HCT116 (cell line): ENCODE measurements at regions not wholly inside any gene's neighbourhood (a gene's known extent, or its start where the extent isn't known, plus 50 kb on each side); places are given as distances from the start of the nearest gene placed in this dataset.

Experiments used
- ATAC-seq: fragments of 200-7000 bp; cut with Tn5 transposase; 2 replicates; pipeline ENCODE4 v1.9.1; 2020; ENCODE audit warnings: mild to moderate bottlenecking, moderate library complexity
- BruUV-seq: library from RNA; stranded (reverse); fragments of 400-500 nt; replicated peaks from 2 replicates; lab custom pipeline; 2021; lab: Mats Ljungman, UMichigan
- CTCF ChIA-PET: fragments of 300-600 bp; sonication (Branson Sonifier 250); formaldehyde crosslinking; loops from one replicate; lab custom pipeline; 2021; ENCODE audit warnings: antibody characterized with exemption; lab: Charles Lee
- POLR2A ChIA-PET: fragments of 300-600, 350-600 bp; sonication (Branson Sonifier 250); formaldehyde crosslinking; loops from one replicate; lab custom pipeline; 2021; ENCODE audit warnings: antibody characterized with exemption; lab: Charles Lee
- RAD21 ChIA-PET, 2 experiments: fragments of 300-600 bp; sonication (Branson Sonifier 250); formaldehyde crosslinking; loops; one replicate each; lab custom pipeline; 2023; ENCODE audit warnings: low total read pairs in 2 of 2; ENCODE audit not compliant: uncharacterized antibody in 2 of 2, unreplicated experiment in 2 of 2, low non-redundant PET in 1 of 2; lab: Charles Lee
- DNase-seq: peaks from one replicate; pipeline ENCODE4 v3.0.0-alpha.2; 2010; ENCODE audit warnings: low read depth, low spot score
- H2AFZ ChIP-seq: fragments of 200-600 bp; shearing (Covaris generic), sonication (generic); 2 replicates; pipeline ENCODE4 v1.6.1; 2017; ENCODE audit warnings: low read depth, mixed run types, mixed read lengths, antibody characterized with exemption, low read length; ENCODE audit not compliant: poor library complexity, severe bottlenecking
- H3K27ac ChIP-seq: 2 replicates; pipeline ENCODE4 v1.5.1; 2012; ENCODE audit warnings: low read depth, low read length
- H3K27me3 ChIP-seq: fragments of 200-600 bp; sonication (generic); 2 replicates; pipeline ENCODE4 v1.6.1; 2016; ENCODE audit warnings: mixed run types, low read length, mixed read lengths; ENCODE audit not compliant: insufficient read depth
- H3K36me3 ChIP-seq, 2 experiments: fragments of 200-500 bp in 1 of 2; fragments of 200-600 bp in 1 of 2; sonication (Bioruptor generic) in 1 of 2; sonication (generic) in 1 of 2; 2 replicates each; pipeline versions ENCODE4 v1.5.1 to v1.6.1; 2014 to 2016; ENCODE audit warnings: low read length in 2 of 2, inconsistent platforms in 1 of 2, mixed read lengths in 1 of 2, mixed run types in 1 of 2; ENCODE audit not compliant: insufficient read depth in 2 of 2, control insufficient read depth in 1 of 2
- H3K4me1 ChIP-seq, 2 experiments: fragments of 200-600 bp in 1 of 2; sonication (generic) in 1 of 2; 2 replicates each; pipeline versions ENCODE4 v1.5.1 to v1.6.1; 2012 to 2017; ENCODE audit warnings: low read length in 2 of 2, inconsistent platforms in 1 of 2, mild to moderate bottlenecking in 1 of 2, mixed read lengths in 1 of 2, mixed run types in 1 of 2, moderate library complexity in 1 of 2; ENCODE audit not compliant: insufficient read depth in 2 of 2, control insufficient read depth in 1 of 2
- H3K4me2 ChIP-seq: fragments of 200-600 bp; sonication (generic); 2 replicates; pipeline ENCODE4 v1.6.1; 2017; ENCODE audit warnings: mixed run types, low read length, mixed read lengths
- H3K4me3 ChIP-seq, 2 experiments: fragments of 200-600 bp in 1 of 2; sonication (generic) in 1 of 2; replicated peaks in 1 of 2; 2 replicates each; pipeline ENCODE4 v1.5.1; 2011 to 2016; ENCODE audit warnings: low read length in 2 of 2, control low read depth in 1 of 2, low read depth in 1 of 2, mild to moderate bottlenecking in 1 of 2, mixed read lengths in 1 of 2, mixed run types in 1 of 2
- H3K79me2 ChIP-seq: fragments of 200-600 bp; sonication (generic); 2 replicates; pipeline ENCODE4 v1.6.1; 2017; ENCODE audit warnings: mild to moderate bottlenecking, mixed run types, low read length, moderate library complexity, mixed read lengths; ENCODE audit not compliant: insufficient read depth
- H3K9ac ChIP-seq: fragments of 200-600 bp; sonication (generic); 2 replicates; pipeline ENCODE4 v1.6.1; 2016; ENCODE audit warnings: low read length, mixed read lengths
- H3K9me2 ChIP-seq: fragments of 200-600 bp; sonication (generic), shearing (Covaris generic); 2 replicates; pipeline ENCODE4 v1.6.1; 2017; ENCODE audit warnings: mixed run types, mild to moderate bottlenecking, moderate library complexity; ENCODE audit not compliant: insufficient read depth
- H3K9me3 ChIP-seq, 2 experiments: fragments of 200-500 bp in 1 of 2; fragments of 200-600 bp in 1 of 2; sonication (Bioruptor generic) in 1 of 2; sonication (generic) in 1 of 2; 2 replicates each; pipeline ENCODE4 v1.6.1; 2014 to 2017; ENCODE audit warnings: low read length in 2 of 2, mixed read lengths in 2 of 2, inconsistent platforms in 1 of 2, low read depth in 1 of 2, mild to moderate bottlenecking in 1 of 2, mixed run types in 1 of 2, moderate library complexity in 1 of 2; ENCODE audit not compliant: control insufficient read depth in 1 of 2, insufficient read depth in 1 of 2
- H4K20me1 ChIP-seq: fragments of 200-600 bp; sonication (generic), shearing (Covaris generic); 2 replicates; pipeline ENCODE4 v1.6.1; 2017; ENCODE audit warnings: mixed run types, mild to moderate bottlenecking, moderate library complexity; ENCODE audit not compliant: insufficient read depth
- CBX3 ChIP-seq: IDR thresholded peaks from 2 replicates; pipeline ENCODE4 v1.6.1; 2012; ENCODE audit warnings: low read depth
- CEBPB ChIP-seq: IDR thresholded peaks from 2 replicates; pipeline ENCODE4 v1.6.1; 2012; ENCODE audit warnings: low read depth
- ELF1 ChIP-seq: IDR thresholded peaks from 2 replicates; pipeline ENCODE4 v1.6.1; 2012; ENCODE audit warnings: low read depth, borderline replicate concordance
- EZH2 ChIP-seq: fragments of 200-600 bp; sonication (generic); IDR thresholded peaks from 2 replicates; pipeline ENCODE4 v1.6.1; 2017; ENCODE audit warnings: antibody characterized with exemption, mixed run types
- EZH2phosphoT487 ChIP-seq: fragments of 200-600 bp; IDR thresholded peaks from 2 replicates; pipeline ENCODE4 v1.6.1; 2018; ENCODE audit warnings: antibody characterized with exemption, borderline replicate concordance
- FOSL1 ChIP-seq: IDR thresholded peaks from 2 replicates; pipeline ENCODE4 v1.6.1; 2012; ENCODE audit warnings: low read depth
- JUND ChIP-seq: IDR thresholded peaks from 2 replicates; pipeline ENCODE4 v1.6.1; 2012
- POLR2A ChIP-seq: IDR thresholded peaks from 2 replicates; pipeline ENCODE4 v1.7.0; 2011; ENCODE audit warnings: borderline replicate concordance; ENCODE audit not compliant: insufficient read depth, insufficient read length; ENCODE audit errors: extremely low read depth
- POLR2AphosphoS5 ChIP-seq: IDR thresholded peaks from 2 replicates; pipeline ENCODE4 v1.6.1; 2011; ENCODE audit warnings: mild to moderate bottlenecking, low read depth, low read length, moderate library complexity
- RAD21 ChIP-seq: IDR thresholded peaks from 2 replicates; pipeline ENCODE4 v1.6.1; 2012; ENCODE audit warnings: low read depth, mild to moderate bottlenecking
- SIN3A ChIP-seq: IDR thresholded peaks from 2 replicates; pipeline ENCODE4 v1.6.1; 2012; ENCODE audit warnings: low read depth
- SP1 ChIP-seq: IDR thresholded peaks from 2 replicates; pipeline ENCODE4 v1.6.1; 2012; ENCODE audit warnings: low read depth
- SRF ChIP-seq: IDR thresholded peaks from 2 replicates; pipeline ENCODE4 v1.6.1; 2012; ENCODE audit warnings: low read depth
- TCF7L2 ChIP-seq: IDR thresholded peaks from 2 replicates; pipeline ENCODE4 v1.7.0; 2011; ENCODE audit warnings: borderline replicate concordance, inconsistent platforms; ENCODE audit not compliant: insufficient read depth, insufficient read length; ENCODE audit errors: extremely low read depth
- YY1 ChIP-seq: IDR thresholded peaks from 2 replicates; pipeline ENCODE4 v1.6.1; 2011; ENCODE audit warnings: low read length, low read depth, moderate library complexity, mild to moderate bottlenecking; ENCODE audit not compliant: insufficient replicate concordance; ENCODE audit errors: extremely low read depth
- ZFX ChIP-seq: fragments of 450-650 bp; IDR thresholded peaks from 2 replicates; pipeline ENCODE4 v1.6.1; 2017
- intact Hi-C: fragments of 100-400 bp; cut with micrococcal nuclease; formaldehyde crosslinking; loops from 2 replicates; pipeline ENCODE4 v1.10.0; 2022
- TF ChIP-seq, protein P1 (sequence below): IDR thresholded peaks from 2 replicates; pipeline ENCODE4 v1.6.1; 2011; ENCODE audit warnings: mild to moderate bottlenecking, low read length, moderate library complexity; ENCODE audit not compliant: insufficient replicate concordance; ENCODE audit errors: extremely low read depth
- TF ChIP-seq, protein P2 (sequence below): IDR thresholded peaks from 2 replicates; pipeline ENCODE4 v1.6.1; 2012
- TF ChIP-seq, protein P3 (sequence below), 3 experiments: fragments of 200-600 bp in 1 of 3; sonication (generic) in 1 of 3; IDR thresholded peaks in 2 of 3; conservative IDR thresholded peaks in 1 of 3; 2 replicates each; pipeline ENCODE4 v1.5.1; 2012 to 2017; ENCODE audit warnings: low read depth in 2 of 3, low read length in 2 of 3, antibody characterized with exemption in 1 of 3, borderline replicate concordance in 1 of 3, control low read depth in 1 of 3, mild to moderate bottlenecking in 1 of 3, mixed read lengths in 1 of 3, mixed run types in 1 of 3, moderate library complexity in 1 of 3; ENCODE audit not compliant: insufficient read depth in 1 of 3

DNA sequence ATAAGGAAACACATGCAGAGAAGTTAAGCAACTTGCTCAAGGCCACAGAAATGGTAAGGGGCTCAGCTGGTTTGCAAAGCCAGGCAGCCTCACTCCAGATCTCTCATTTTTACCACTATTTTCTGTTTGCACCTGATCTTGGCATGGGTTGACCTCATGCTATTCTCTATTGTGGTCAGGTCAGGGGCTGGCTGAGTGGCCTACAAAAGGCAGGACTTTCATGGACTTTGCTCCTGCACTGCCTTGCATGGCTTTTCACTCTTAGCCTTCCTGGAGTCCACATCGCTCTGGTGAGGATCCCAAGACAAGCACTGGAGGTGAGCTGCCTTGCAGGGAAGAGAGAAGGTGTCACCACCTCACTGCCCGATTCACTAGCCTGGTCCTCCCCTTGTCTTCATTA is 56.8 kb upstream of the CSF3R start:
- Histone ChIP-seq H3K9ac (no peak overlapping the region), H3K4me3 (no peak overlapping the region), H3K36me3 (no peaks in the 10 kb centered on the region), H2AFZ (no peak overlapping the region), H3K27me3 (peaks cover 6% of the 10 kb centered on the region; the same call in 1 of the 2 replicates), H3K79me2 (no peaks in the 10 kb centered on the region), H3K4me1 (no peaks in the 10 kb centered on the region), H3K9me3 (no peaks in the 10 kb centered on the region), H3K4me2 (no peak overlapping the region), H4K20me1 (no peaks in the 10 kb centered on the region), H3K27ac (no peak overlapping the region), H3K9me2 (no peaks in the 10 kb centered on the region)
- ChIA-PET CTCF (no interaction called here), RAD21 (no interaction called here), POLR2A (no interaction called here)
- intact Hi-C loops: no loop called here
- DNase-seq: no peak
- BruUV-seq: no TSS peak
- no peak for ATAC-seq
- no peak for TF ChIP-seq SRF
- TF ChIP-seq POLR2A: no peak
- no peak for TF ChIP-seq RAD21
- no peak for TF ChIP-seq FOSL1
- no peak for TF ChIP-seq YY1

DNA sequence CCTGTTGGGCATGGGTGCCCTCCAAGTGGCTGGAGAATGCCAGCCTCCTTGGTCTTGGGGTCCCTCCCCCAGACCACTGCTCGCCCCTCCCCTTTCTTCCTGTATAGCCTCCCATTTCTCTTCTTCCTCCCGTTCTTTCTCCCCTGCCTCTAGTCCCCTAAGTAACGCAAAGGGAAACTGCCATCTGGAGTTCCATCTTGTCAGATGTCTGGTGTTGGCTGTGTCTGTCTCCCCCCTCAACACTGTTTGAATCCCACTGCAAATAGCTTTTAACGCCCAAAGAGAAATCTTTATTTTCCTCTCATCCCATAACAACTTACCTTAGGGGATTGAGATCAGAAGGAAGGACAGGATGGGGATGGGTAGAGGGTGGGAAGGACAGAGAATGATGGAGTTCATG is 55.3 kb upstream of the CSF3R start:
- POLR2A ChIA-PET: no interaction called here
- H3K9me3 ChIP-seq: no peaks in the 10 kb centered on the region
- no peak overlapping the region for H2AFZ ChIP-seq
- H3K36me3 ChIP-seq: no peaks in the 10 kb centered on the region
- H3K4me3 ChIP-seq: no peak overlapping the region
- CTCF ChIA-PET: no interaction called here
- H4K20me1 ChIP-seq: no peaks in the 10 kb centered on the region
- H3K9ac ChIP-seq: no peak overlapping the region
- no peak overlapping the region for H3K27ac ChIP-seq
- ATAC-seq (no peak), DNase-seq (no peak)
- H3K27me3 ChIP-seq: peaks cover 6% of the 10 kb centered on the region; the same call in 1 of the 2 replicates
- H3K9me2 ChIP-seq: no peaks in the 10 kb centered on the region
- H3K79me2 ChIP-seq: no peaks in the 10 kb centered on the region
- RAD21 ChIA-PET: no interaction called here
- H3K4me1 ChIP-seq: no peaks in the 10 kb centered on the region
- intact Hi-C loops: no loop called here
- H3K4me2 ChIP-seq: no peak overlapping the region
- BruUV-seq: no TSS peak
- TF ChIP-seq FOSL1 (no peak), ZFX (no peak), YY1 (no peak), JUND (no peak), ELF1 (no peak), CBX3 (no peak), EZH2 (no peak), TCF7L2 (no peak), CEBPB (no peak), SIN3A (no peak), POLR2AphosphoS5 (no peak), RAD21 (no peak), SP1 (no peak), POLR2A (no peak), EZH2phosphoT487 (no peak)
- TF ChIP-seq, protein P1, sequence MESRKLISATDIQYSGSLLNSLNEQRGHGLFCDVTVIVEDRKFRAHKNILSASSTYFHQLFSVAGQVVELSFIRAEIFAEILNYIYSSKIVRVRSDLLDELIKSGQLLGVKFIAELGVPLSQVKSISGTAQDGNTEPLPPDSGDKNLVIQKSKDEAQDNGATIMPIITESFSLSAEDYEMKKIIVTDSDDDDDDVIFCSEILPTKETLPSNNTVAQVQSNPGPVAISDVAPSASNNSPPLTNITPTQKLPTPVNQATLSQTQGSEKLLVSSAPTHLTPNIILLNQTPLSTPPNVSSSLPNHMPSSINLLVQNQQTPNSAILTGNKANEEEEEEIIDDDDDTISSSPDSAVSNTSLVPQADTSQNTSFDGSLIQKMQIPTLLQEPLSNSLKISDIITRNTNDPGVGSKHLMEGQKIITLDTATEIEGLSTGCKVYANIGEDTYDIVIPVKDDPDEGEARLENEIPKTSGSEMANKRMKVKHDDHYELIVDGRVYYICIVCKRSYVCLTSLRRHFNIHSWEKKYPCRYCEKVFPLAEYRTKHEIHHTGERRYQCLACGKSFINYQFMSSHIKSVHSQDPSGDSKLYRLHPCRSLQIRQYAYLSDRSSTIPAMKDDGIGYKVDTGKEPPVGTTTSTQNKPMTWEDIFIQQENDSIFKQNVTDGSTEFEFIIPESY: no peak
- TF ChIP-seq, protein P2, sequence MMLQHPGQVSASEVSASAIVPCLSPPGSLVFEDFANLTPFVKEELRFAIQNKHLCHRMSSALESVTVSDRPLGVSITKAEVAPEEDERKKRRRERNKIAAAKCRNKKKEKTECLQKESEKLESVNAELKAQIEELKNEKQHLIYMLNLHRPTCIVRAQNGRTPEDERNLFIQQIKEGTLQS: no peak
- TF ChIP-seq, protein P3, sequence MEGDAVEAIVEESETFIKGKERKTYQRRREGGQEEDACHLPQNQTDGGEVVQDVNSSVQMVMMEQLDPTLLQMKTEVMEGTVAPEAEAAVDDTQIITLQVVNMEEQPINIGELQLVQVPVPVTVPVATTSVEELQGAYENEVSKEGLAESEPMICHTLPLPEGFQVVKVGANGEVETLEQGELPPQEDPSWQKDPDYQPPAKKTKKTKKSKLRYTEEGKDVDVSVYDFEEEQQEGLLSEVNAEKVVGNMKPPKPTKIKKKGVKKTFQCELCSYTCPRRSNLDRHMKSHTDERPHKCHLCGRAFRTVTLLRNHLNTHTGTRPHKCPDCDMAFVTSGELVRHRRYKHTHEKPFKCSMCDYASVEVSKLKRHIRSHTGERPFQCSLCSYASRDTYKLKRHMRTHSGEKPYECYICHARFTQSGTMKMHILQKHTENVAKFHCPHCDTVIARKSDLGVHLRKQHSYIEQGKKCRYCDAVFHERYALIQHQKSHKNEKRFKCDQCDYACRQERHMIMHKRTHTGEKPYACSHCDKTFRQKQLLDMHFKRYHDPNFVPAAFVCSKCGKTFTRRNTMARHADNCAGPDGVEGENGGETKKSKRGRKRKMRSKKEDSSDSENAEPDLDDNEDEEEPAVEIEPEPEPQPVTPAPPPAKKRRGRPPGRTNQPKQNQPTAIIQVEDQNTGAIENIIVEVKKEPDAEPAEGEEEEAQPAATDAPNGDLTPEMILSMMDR (IDR thresholded peaks at IDR 0.05 in 2 of 3, conservative IDR thresholded peaks at IDR 0.05 in 1 of 3; ENCODE audit: borderline replicate concordance in 1 of 3, insufficient read depth in 1 of 3, low read depth in 2 of 3, low read length in 2 of 3): no peak
